Tibial artery (tissue), 4 donors: ENCODE measurements at regions not wholly inside any gene's neighbourhood (a gene's known extent, or its start where the extent isn't known, plus 50 kb on each side); places are given as distances from the start of the nearest gene placed in this dataset.

Experiments used
- DNase-seq, 2 donors: peaks; one replicate each; pipeline ENCODE4 v3.0.0-alpha.2; 2019
- H3K27ac ChIP-seq, 2 donors: fragments of 200-600 bp; sonication (generic) in 1 of 2; 1 replicate in 1 of 2; 2 replicates in 1 of 2; pipeline ENCODE4 v1.5.1; 2018 to 2019; ENCODE audit warnings: mild to moderate bottlenecking in 1 of 2
- H3K27me3 ChIP-seq, 2 donors: fragments of 200-600 bp; sonication (generic) in 1 of 2; one replicate each; pipeline versions ENCODE4 v1.5.1 to v1.6.0; 2016 to 2019
- H3K36me3 ChIP-seq, 3 donors: fragments of 200-600 bp; sonication (generic) in 2 of 3; one replicate each; pipeline ENCODE4 v1.5.1; 2016 to 2019; ENCODE audit warnings: mild to moderate bottlenecking in 2 of 3
- H3K4me1 ChIP-seq, 4 donors: fragments of 200-600 bp; sonication (generic) in 2 of 4; 1 replicate in 3 of 4; 2 replicates in 1 of 4; pipeline ENCODE4 v1.5.1; 2016 to 2019
- H3K4me3 ChIP-seq, 2 donors: fragments of 200-600 bp; sonication (generic) in 1 of 2; 1 replicate in 1 of 2; 2 replicates in 1 of 2; pipeline ENCODE4 v1.5.1; 2018 to 2019; ENCODE audit warnings: mild to moderate bottlenecking in 2 of 2
- H3K9me3 ChIP-seq, 3 donors: fragments of 200-600 bp; sonication (generic) in 1 of 3; one replicate each; pipeline ENCODE4 v1.5.1; 2016 to 2019
- CTCF ChIP-seq, 2 experiments: fragments of 200-600 bp in 1 of 2; fragments of 450-650 bp in 1 of 2; IDR thresholded peaks; one replicate each; pipeline ENCODE4 v1.5.1; 2017 to 2019; ENCODE audit warnings: antibody characterized with exemption in 2 of 2, mild to moderate bottlenecking in 1 of 2, moderate library complexity in 1 of 2
- intact Hi-C: fragments of 100-400 bp; cut with DNase I; formaldehyde crosslinking; loops from one replicate; pipeline ENCODE4 v1.15.0; 2023; ENCODE audit warnings: low total_unique reads

- peak in 1 of 2 donors; percentile 42 for DNase-seq
These were observed 70.2 kb upstream of the TUT7 start for GRCh38 chr9:86424251-86424891.

GRCh38 chr9:86413971-86414880 is 60.0 kb upstream of the TUT7 start:
- H3K27ac ChIP-seq, result no peak overlapping the region
- no peaks in the 10 kb centered on the region for H3K4me1 ChIP-seq
- H3K36me3 ChIP-seq, result no peaks in the 10 kb centered on the region
- intact Hi-C loops, result no loop called here
- peaks cover 0 to 7% of the 10 kb centered on the region in 2 donors for H3K27me3 ChIP-seq
- no peak overlapping the region for H3K4me3 ChIP-seq
- peak; percentile 71 to 73 for TF ChIP-seq CTCF (IDR thresholded peaks at IDR 0.05)
- no peak for DNase-seq
- H3K9me3 ChIP-seq, result no peaks in the 10 kb centered on the region

More at GRCh38 chr9:86424251-86424891, 70.2 kb upstream of the TUT7 start:
- H3K27me3 ChIP-seq, result no peaks in the 10 kb centered on the region
- no peak for TF ChIP-seq CTCF (IDR thresholded peaks at IDR 0.05)
- intact Hi-C loops, result no loop called here
- H3K27ac ChIP-seq, result no peak overlapping the region
- H3K4me3 ChIP-seq, result no peak overlapping the region
- no peaks in the 10 kb centered on the region for H3K36me3 ChIP-seq
- no peaks in the 10 kb centered on the region for H3K9me3 ChIP-seq
- peaks cover 0 to 8% (median 0%) of the 10 kb centered on the region in 4 donors for H3K4me1 ChIP-seq

GRCh38 chr9:86410281-86410680 is 56.1 kb upstream of the TUT7 start:
- Histone ChIP-seq H3K9me3 (no peaks in the 10 kb centered on the region), H3K4me1 (peaks cover 0 to 14% (median 5%) of the 10 kb centered on the region in 4 donors), H3K27me3 (peaks cover 0 to 11% of the 10 kb centered on the region in 2 donors), H3K4me3 (no peak overlapping the region), H3K36me3 (no peaks in the 10 kb centered on the region), H3K27ac (no peak overlapping the region)
- intact Hi-C loops, result no loop called here
- DNase-seq, result no peak
- TF ChIP-seq CTCF (IDR thresholded peaks at IDR 0.05), result no peak

- no peak overlapping the region for H3K4me3 ChIP-seq
- intact Hi-C loops, result no loop called here
- no peak for DNase-seq
- H3K9me3 ChIP-seq, result no peaks in the 10 kb centered on the region
- peaks cover 0 to 4% of the 10 kb centered on the region in 2 donors for H3K27me3 ChIP-seq
- H3K4me1 ChIP-seq, result peaks cover 0 to 18% (median 5%) of the 10 kb centered on the region in 4 donors
- H3K36me3 ChIP-seq, result no peaks in the 10 kb centered on the region
- no peak overlapping the region for H3K27ac ChIP-seq
- no peak for TF ChIP-seq CTCF (IDR thresholded peaks at IDR 0.05)
These were observed 53.9 kb upstream of the TUT7 start for GRCh38 chr9:86408121-86408520.

- intact Hi-C loops, result no loop called here
- TF ChIP-seq CTCF (IDR thresholded peaks at IDR 0.05), result no peak
- no peak overlapping the region for H3K4me3 ChIP-seq
These were observed 52.8 kb upstream of the TUT7 start for GRCh38 chr9:86407022-86407421.

More at GRCh38 chr9:86407022-86407421, 52.8 kb upstream of the TUT7 start:
- Histone ChIP-seq H3K27ac (no peak overlapping the region), H3K27me3 (peaks cover 0 to 4% of the 10 kb centered on the region in 2 donors), H3K36me3 (no peaks in the 10 kb centered on the region), H3K4me1 (peaks cover 0 to 18% (median 5%) of the 10 kb centered on the region in 4 donors), H3K9me3 (no peaks in the 10 kb centered on the region)
- DNase-seq, result no peak
